Glutamatergic neuron (in vitro differentiated cells): ENCODE measurements at regions not wholly inside any gene's neighbourhood (a gene's known extent, or its start where the extent isn't known, plus 50 kb on each side); places are given as distances from the start of the nearest gene placed in this dataset.

Experiments used
- DNase-seq: peaks from one replicate; pipeline ENCODE4 v3.0.0; 2022
- H3K27ac Mint-ChIP-seq: one replicate; pipeline ENCODE4 v1.8.0; 2020; ENCODE audit warnings: mild to moderate bottlenecking, mixed read lengths, inconsistent platforms; ENCODE audit not compliant: unreplicated experiment
- H3K27me3 Mint-ChIP-seq: one replicate; pipeline ENCODE4 v1.8.0; 2020; ENCODE audit warnings: mild to moderate bottlenecking, moderate library complexity, mixed read lengths, inconsistent platforms; ENCODE audit not compliant: unreplicated experiment
- H3K36me3 Mint-ChIP-seq: one replicate; pipeline ENCODE4 v1.8.0; 2020; ENCODE audit warnings: mild to moderate bottlenecking, mixed read lengths, inconsistent platforms; ENCODE audit not compliant: unreplicated experiment
- H3K4me1 Mint-ChIP-seq: one replicate; pipeline ENCODE4 v1.8.0; 2020; ENCODE audit warnings: mild to moderate bottlenecking, low read depth, mixed read lengths, inconsistent platforms; ENCODE audit not compliant: unreplicated experiment
- H3K4me3 Mint-ChIP-seq: one replicate; pipeline ENCODE4 v1.8.0; 2020; ENCODE audit warnings: mild to moderate bottlenecking, mixed read lengths, inconsistent platforms; ENCODE audit not compliant: unreplicated experiment
- H3K9me3 Mint-ChIP-seq: one replicate; pipeline ENCODE4 v1.8.0; 2020; ENCODE audit warnings: mild to moderate bottlenecking, moderate library complexity, mixed read lengths, inconsistent platforms; ENCODE audit not compliant: unreplicated experiment
- CTCF ChIP-seq: fragments of 200-600 bp; sonication (generic); IDR thresholded peaks from one replicate; pipeline ENCODE4 v1.5.0; 2021; ENCODE audit not compliant: partially characterized antibody, unreplicated experiment

DNA sequence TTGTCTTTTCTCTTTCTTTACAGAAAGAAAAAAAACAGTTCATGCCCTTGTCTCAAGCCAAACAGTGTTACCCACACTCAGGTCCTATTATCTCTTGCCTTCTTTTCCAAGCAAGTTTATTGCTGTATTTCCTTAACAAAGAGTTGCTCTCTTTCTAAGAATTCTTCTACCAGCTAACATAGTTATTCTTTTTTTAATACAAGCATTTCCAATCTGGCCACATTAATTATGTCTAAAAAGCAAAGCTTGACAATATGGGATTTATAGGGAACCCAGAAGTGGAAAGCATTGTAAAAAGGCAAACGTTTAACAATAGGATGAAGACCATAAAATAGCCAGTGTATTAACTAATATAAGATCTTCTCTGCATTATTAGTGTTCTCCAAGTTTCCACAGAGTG is 272.5 kb upstream of the CWC22 start:
- H3K4me3 Mint-ChIP-seq: no peak overlapping the region
- no peaks in the 10 kb centered on the region for H3K36me3 Mint-ChIP-seq
- TF ChIP-seq CTCF: no peak
- no peaks in the 10 kb centered on the region for H3K27me3 Mint-ChIP-seq
- DNase-seq: no peak
- no peaks in the 10 kb centered on the region for H3K9me3 Mint-ChIP-seq
- no peaks in the 10 kb centered on the region for H3K4me1 Mint-ChIP-seq
- no peak overlapping the region for H3K27ac Mint-ChIP-seq

- Mint-ChIP-seq H3K4me1 (no peaks in the 10 kb centered on the region), H3K27me3 (peaks cover under 1% of the 10 kb centered on the region), H3K27ac (no peak overlapping the region), H3K9me3 (no peaks in the 10 kb centered on the region), H3K36me3 (no peaks in the 10 kb centered on the region), H3K4me3 (no peak overlapping the region)
- TF ChIP-seq CTCF: no peak
- no peak for DNase-seq
Measured at GRCh38 chr2:180276733-180277132, 269.6 kb upstream of the CWC22 start.

GRCh38 chr2:180268006-180268405 is 260.9 kb upstream of the CWC22 start:
- Mint-ChIP-seq H3K36me3 (peaks cover 5% of the 10 kb centered on the region), H3K27ac (no peak overlapping the region), H3K9me3 (no peaks in the 10 kb centered on the region), H3K4me3 (no peak overlapping the region), H3K27me3 (peaks cover 3% of the 10 kb centered on the region), H3K4me1 (no peaks in the 10 kb centered on the region)
- DNase-seq: no peak
- no peak for TF ChIP-seq CTCF

DNA sequence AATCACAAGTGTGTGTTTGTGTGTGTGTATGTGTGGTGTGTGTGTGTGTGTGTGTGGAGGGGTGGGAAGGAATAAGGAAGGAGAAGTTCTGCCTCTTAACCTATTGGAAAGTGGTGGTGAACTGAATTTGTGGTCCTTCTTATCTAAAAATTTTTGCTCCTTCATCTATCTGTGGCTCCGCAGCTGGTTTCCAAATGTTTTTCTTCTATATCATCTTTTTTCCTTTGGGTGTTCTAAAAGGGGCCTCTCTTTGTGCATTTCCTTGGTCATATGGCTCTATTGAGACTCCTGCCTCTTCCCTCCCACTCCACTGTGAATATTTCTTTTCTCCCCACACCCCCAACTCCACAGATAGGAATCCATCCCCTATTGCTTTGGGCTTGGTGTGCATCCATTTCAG is 254.9 kb upstream of the CWC22 start:
- no peak overlapping the region for H3K4me3 Mint-ChIP-seq
- H3K36me3 Mint-ChIP-seq: peaks cover 5% of the 10 kb centered on the region

GRCh38 chr2:180258579-180258978 is 251.5 kb upstream of the CWC22 start:
- Mint-ChIP-seq H3K36me3 (peaks cover 5% of the 10 kb centered on the region), H3K9me3 (no peaks in the 10 kb centered on the region), H3K27me3 (peaks cover 2% of the 10 kb centered on the region), H3K27ac (no peak overlapping the region), H3K4me1 (no peaks in the 10 kb centered on the region), H3K4me3 (no peak overlapping the region)
- no peak for DNase-seq
- no peak for TF ChIP-seq CTCF

More for the DNA sequence above, 254.9 kb upstream of the CWC22 start:
- Mint-ChIP-seq H3K4me1 (no peaks in the 10 kb centered on the region), H3K27ac (no peak overlapping the region), H3K9me3 (no peaks in the 10 kb centered on the region), H3K27me3 (no peaks in the 10 kb centered on the region)
- DNase-seq: no peak
- TF ChIP-seq CTCF: no peak
